HCT116 (cell line): ENCODE measurements at regions not wholly inside any gene's neighbourhood (a gene's known extent, or its start where the extent isn't known, plus 50 kb on each side); places are given as distances from the start of the nearest gene placed in this dataset.

Source experiments
- ATAC-seq: fragments of 200-7000 bp; cut with Tn5 transposase; 2 replicates; pipeline ENCODE4 v1.9.1; 2020; ENCODE audit warnings: mild to moderate bottlenecking, moderate library complexity
- BruUV-seq: library from RNA; stranded (reverse); fragments of 400-500 nt; replicated peaks from 2 replicates; lab custom pipeline; 2021; lab: Mats Ljungman, UMichigan
- CTCF ChIA-PET: fragments of 300-600 bp; sonication (Branson Sonifier 250); formaldehyde crosslinking; loops from one replicate; lab custom pipeline; 2021; ENCODE audit warnings: antibody characterized with exemption; lab: Charles Lee
- POLR2A ChIA-PET: fragments of 300-600, 350-600 bp; sonication (Branson Sonifier 250); formaldehyde crosslinking; loops from one replicate; lab custom pipeline; 2021; ENCODE audit warnings: antibody characterized with exemption; lab: Charles Lee
- RAD21 ChIA-PET, 2 experiments: fragments of 300-600 bp; sonication (Branson Sonifier 250); formaldehyde crosslinking; loops; one replicate each; lab custom pipeline; 2023; ENCODE audit warnings: low total read pairs in 2 of 2; ENCODE audit not compliant: uncharacterized antibody in 2 of 2, unreplicated experiment in 2 of 2, low non-redundant PET in 1 of 2; lab: Charles Lee
- DNase-seq: peaks from one replicate; pipeline ENCODE4 v3.0.0-alpha.2; 2010; ENCODE audit warnings: low read depth, low spot score
- H2AFZ ChIP-seq: fragments of 200-600 bp; shearing (Covaris generic), sonication (generic); 2 replicates; pipeline ENCODE4 v1.6.1; 2017; ENCODE audit warnings: low read depth, mixed run types, mixed read lengths, antibody characterized with exemption, low read length; ENCODE audit not compliant: poor library complexity, severe bottlenecking
- H3K27ac ChIP-seq: 2 replicates; pipeline ENCODE4 v1.5.1; 2012; ENCODE audit warnings: low read depth, low read length
- H3K27me3 ChIP-seq: fragments of 200-600 bp; sonication (generic); 2 replicates; pipeline ENCODE4 v1.6.1; 2016; ENCODE audit warnings: mixed run types, low read length, mixed read lengths; ENCODE audit not compliant: insufficient read depth
- H3K36me3 ChIP-seq, 2 experiments: fragments of 200-500 bp in 1 of 2; fragments of 200-600 bp in 1 of 2; sonication (Bioruptor generic) in 1 of 2; sonication (generic) in 1 of 2; 2 replicates each; pipeline versions ENCODE4 v1.5.1 to v1.6.1; 2014 to 2016; ENCODE audit warnings: low read length in 2 of 2, inconsistent platforms in 1 of 2, mixed read lengths in 1 of 2, mixed run types in 1 of 2; ENCODE audit not compliant: insufficient read depth in 2 of 2, control insufficient read depth in 1 of 2
- H3K4me1 ChIP-seq, 2 experiments: fragments of 200-600 bp in 1 of 2; sonication (generic) in 1 of 2; 2 replicates each; pipeline versions ENCODE4 v1.5.1 to v1.6.1; 2012 to 2017; ENCODE audit warnings: low read length in 2 of 2, inconsistent platforms in 1 of 2, mild to moderate bottlenecking in 1 of 2, mixed read lengths in 1 of 2, mixed run types in 1 of 2, moderate library complexity in 1 of 2; ENCODE audit not compliant: insufficient read depth in 2 of 2, control insufficient read depth in 1 of 2
- H3K4me2 ChIP-seq: fragments of 200-600 bp; sonication (generic); 2 replicates; pipeline ENCODE4 v1.6.1; 2017; ENCODE audit warnings: mixed run types, low read length, mixed read lengths
- H3K4me3 ChIP-seq, 2 experiments: fragments of 200-600 bp in 1 of 2; sonication (generic) in 1 of 2; replicated peaks in 1 of 2; 2 replicates each; pipeline ENCODE4 v1.5.1; 2011 to 2016; ENCODE audit warnings: low read length in 2 of 2, control low read depth in 1 of 2, low read depth in 1 of 2, mild to moderate bottlenecking in 1 of 2, mixed read lengths in 1 of 2, mixed run types in 1 of 2
- H3K79me2 ChIP-seq: fragments of 200-600 bp; sonication (generic); 2 replicates; pipeline ENCODE4 v1.6.1; 2017; ENCODE audit warnings: mild to moderate bottlenecking, mixed run types, low read length, moderate library complexity, mixed read lengths; ENCODE audit not compliant: insufficient read depth
- H3K9ac ChIP-seq: fragments of 200-600 bp; sonication (generic); 2 replicates; pipeline ENCODE4 v1.6.1; 2016; ENCODE audit warnings: low read length, mixed read lengths
- H3K9me2 ChIP-seq: fragments of 200-600 bp; sonication (generic), shearing (Covaris generic); 2 replicates; pipeline ENCODE4 v1.6.1; 2017; ENCODE audit warnings: mixed run types, mild to moderate bottlenecking, moderate library complexity; ENCODE audit not compliant: insufficient read depth
- H3K9me3 ChIP-seq, 2 experiments: fragments of 200-500 bp in 1 of 2; fragments of 200-600 bp in 1 of 2; sonication (Bioruptor generic) in 1 of 2; sonication (generic) in 1 of 2; 2 replicates each; pipeline ENCODE4 v1.6.1; 2014 to 2017; ENCODE audit warnings: low read length in 2 of 2, mixed read lengths in 2 of 2, inconsistent platforms in 1 of 2, low read depth in 1 of 2, mild to moderate bottlenecking in 1 of 2, mixed run types in 1 of 2, moderate library complexity in 1 of 2; ENCODE audit not compliant: control insufficient read depth in 1 of 2, insufficient read depth in 1 of 2
- H4K20me1 ChIP-seq: fragments of 200-600 bp; sonication (generic), shearing (Covaris generic); 2 replicates; pipeline ENCODE4 v1.6.1; 2017; ENCODE audit warnings: mixed run types, mild to moderate bottlenecking, moderate library complexity; ENCODE audit not compliant: insufficient read depth
- EGR1 ChIP-seq: IDR thresholded peaks from 2 replicates; pipeline ENCODE4 v1.6.1; 2012; ENCODE audit warnings: low read depth
- EZH2phosphoT487 ChIP-seq: fragments of 200-600 bp; IDR thresholded peaks from 2 replicates; pipeline ENCODE4 v1.6.1; 2018; ENCODE audit warnings: antibody characterized with exemption, borderline replicate concordance
- POLR2AphosphoS5 ChIP-seq: IDR thresholded peaks from 2 replicates; pipeline ENCODE4 v1.6.1; 2011; ENCODE audit warnings: mild to moderate bottlenecking, low read depth, low read length, moderate library complexity
- SP1 ChIP-seq: IDR thresholded peaks from 2 replicates; pipeline ENCODE4 v1.6.1; 2012; ENCODE audit warnings: low read depth
- intact Hi-C: fragments of 100-400 bp; cut with micrococcal nuclease; formaldehyde crosslinking; loops from 2 replicates; pipeline ENCODE4 v1.10.0; 2022
- TF ChIP-seq, protein P1 (sequence below), 3 experiments: fragments of 200-600 bp in 1 of 3; sonication (generic) in 1 of 3; IDR thresholded peaks in 2 of 3; conservative IDR thresholded peaks in 1 of 3; 2 replicates each; pipeline ENCODE4 v1.5.1; 2012 to 2017; ENCODE audit warnings: low read depth in 2 of 3, low read length in 2 of 3, antibody characterized with exemption in 1 of 3, borderline replicate concordance in 1 of 3, control low read depth in 1 of 3, mild to moderate bottlenecking in 1 of 3, mixed read lengths in 1 of 3, mixed run types in 1 of 3, moderate library complexity in 1 of 3; ENCODE audit not compliant: insufficient read depth in 1 of 3
- TF ChIP-seq, protein P2 (sequence below): IDR thresholded peaks from 2 replicates; pipeline ENCODE4 v1.6.1; 2012; ENCODE audit warnings: low read depth

DNA sequence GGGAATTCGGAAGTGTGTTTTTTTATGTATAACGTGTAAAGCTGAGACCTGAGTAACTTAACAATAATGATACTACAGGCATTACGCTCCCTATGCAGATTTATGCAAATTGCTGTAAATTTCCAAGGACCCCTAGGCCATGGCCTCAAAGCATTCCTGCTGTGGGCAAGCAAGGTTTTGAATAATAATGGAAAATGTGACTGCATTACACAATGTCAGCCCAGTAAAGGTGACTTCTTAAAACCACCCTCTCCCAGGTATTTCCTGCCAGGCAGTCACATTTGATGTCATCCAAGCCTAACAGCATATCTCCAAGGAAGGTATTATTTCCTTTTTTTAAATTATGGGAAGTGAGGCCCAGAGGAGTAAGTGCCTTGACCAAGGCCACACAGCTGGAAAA lies 621.0 kb downstream of the BCL11B start:
- ATAC-seq = no peak
- TF ChIP-seq, protein P1, sequence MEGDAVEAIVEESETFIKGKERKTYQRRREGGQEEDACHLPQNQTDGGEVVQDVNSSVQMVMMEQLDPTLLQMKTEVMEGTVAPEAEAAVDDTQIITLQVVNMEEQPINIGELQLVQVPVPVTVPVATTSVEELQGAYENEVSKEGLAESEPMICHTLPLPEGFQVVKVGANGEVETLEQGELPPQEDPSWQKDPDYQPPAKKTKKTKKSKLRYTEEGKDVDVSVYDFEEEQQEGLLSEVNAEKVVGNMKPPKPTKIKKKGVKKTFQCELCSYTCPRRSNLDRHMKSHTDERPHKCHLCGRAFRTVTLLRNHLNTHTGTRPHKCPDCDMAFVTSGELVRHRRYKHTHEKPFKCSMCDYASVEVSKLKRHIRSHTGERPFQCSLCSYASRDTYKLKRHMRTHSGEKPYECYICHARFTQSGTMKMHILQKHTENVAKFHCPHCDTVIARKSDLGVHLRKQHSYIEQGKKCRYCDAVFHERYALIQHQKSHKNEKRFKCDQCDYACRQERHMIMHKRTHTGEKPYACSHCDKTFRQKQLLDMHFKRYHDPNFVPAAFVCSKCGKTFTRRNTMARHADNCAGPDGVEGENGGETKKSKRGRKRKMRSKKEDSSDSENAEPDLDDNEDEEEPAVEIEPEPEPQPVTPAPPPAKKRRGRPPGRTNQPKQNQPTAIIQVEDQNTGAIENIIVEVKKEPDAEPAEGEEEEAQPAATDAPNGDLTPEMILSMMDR (IDR thresholded peaks at IDR 0.05 in 2 of 3, conservative IDR thresholded peaks at IDR 0.05 in 1 of 3; ENCODE audit: borderline replicate concordance in 1 of 3, insufficient read depth in 1 of 3, low read depth in 2 of 3, low read length in 2 of 3) = no peak
- no peak for TF ChIP-seq EGR1
- no peak for TF ChIP-seq SP1
- TF ChIP-seq POLR2AphosphoS5 = no peak
- TF ChIP-seq, protein P2, sequence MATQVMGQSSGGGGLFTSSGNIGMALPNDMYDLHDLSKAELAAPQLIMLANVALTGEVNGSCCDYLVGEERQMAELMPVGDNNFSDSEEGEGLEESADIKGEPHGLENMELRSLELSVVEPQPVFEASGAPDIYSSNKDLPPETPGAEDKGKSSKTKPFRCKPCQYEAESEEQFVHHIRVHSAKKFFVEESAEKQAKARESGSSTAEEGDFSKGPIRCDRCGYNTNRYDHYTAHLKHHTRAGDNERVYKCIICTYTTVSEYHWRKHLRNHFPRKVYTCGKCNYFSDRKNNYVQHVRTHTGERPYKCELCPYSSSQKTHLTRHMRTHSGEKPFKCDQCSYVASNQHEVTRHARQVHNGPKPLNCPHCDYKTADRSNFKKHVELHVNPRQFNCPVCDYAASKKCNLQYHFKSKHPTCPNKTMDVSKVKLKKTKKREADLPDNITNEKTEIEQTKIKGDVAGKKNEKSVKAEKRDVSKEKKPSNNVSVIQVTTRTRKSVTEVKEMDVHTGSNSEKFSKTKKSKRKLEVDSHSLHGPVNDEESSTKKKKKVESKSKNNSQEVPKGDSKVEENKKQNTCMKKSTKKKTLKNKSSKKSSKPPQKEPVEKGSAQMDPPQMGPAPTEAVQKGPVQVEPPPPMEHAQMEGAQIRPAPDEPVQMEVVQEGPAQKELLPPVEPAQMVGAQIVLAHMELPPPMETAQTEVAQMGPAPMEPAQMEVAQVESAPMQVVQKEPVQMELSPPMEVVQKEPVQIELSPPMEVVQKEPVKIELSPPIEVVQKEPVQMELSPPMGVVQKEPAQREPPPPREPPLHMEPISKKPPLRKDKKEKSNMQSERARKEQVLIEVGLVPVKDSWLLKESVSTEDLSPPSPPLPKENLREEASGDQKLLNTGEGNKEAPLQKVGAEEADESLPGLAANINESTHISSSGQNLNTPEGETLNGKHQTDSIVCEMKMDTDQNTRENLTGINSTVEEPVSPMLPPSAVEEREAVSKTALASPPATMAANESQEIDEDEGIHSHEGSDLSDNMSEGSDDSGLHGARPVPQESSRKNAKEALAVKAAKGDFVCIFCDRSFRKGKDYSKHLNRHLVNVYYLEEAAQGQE = no peak
- no peak for TF ChIP-seq EZH2phosphoT487
- Histone ChIP-seq H2AFZ (no peak overlapping the region), H3K4me2 (no peak overlapping the region), H3K4me3 (no peak overlapping the region), H4K20me1 (no peaks in the 10 kb centered on the region), H3K27me3 (no peaks in the 10 kb centered on the region), H3K4me1 (no peaks in the 10 kb centered on the region), H3K27ac (no peak overlapping the region), H3K79me2 (no peaks in the 10 kb centered on the region), H3K9me3 (no peaks in the 10 kb centered on the region), H3K9me2 (no peaks in the 10 kb centered on the region), H3K9ac (no peak overlapping the region), H3K36me3 (no peaks in the 10 kb centered on the region)
- intact Hi-C loops = no loop called here
- no peak for DNase-seq
- CTCF ChIA-PET = no interaction called here
- RAD21 ChIA-PET = no interaction called here
- POLR2A ChIA-PET = no interaction called here
- no TSS peak for BruUV-seq
